ENCODE measurements at regions not wholly inside any gene's neighbourhood (a gene's known extent, or its start where the extent isn't known, plus 50 kb on each side); places are given as distances from the start of the nearest gene placed in this dataset.

DNA sequence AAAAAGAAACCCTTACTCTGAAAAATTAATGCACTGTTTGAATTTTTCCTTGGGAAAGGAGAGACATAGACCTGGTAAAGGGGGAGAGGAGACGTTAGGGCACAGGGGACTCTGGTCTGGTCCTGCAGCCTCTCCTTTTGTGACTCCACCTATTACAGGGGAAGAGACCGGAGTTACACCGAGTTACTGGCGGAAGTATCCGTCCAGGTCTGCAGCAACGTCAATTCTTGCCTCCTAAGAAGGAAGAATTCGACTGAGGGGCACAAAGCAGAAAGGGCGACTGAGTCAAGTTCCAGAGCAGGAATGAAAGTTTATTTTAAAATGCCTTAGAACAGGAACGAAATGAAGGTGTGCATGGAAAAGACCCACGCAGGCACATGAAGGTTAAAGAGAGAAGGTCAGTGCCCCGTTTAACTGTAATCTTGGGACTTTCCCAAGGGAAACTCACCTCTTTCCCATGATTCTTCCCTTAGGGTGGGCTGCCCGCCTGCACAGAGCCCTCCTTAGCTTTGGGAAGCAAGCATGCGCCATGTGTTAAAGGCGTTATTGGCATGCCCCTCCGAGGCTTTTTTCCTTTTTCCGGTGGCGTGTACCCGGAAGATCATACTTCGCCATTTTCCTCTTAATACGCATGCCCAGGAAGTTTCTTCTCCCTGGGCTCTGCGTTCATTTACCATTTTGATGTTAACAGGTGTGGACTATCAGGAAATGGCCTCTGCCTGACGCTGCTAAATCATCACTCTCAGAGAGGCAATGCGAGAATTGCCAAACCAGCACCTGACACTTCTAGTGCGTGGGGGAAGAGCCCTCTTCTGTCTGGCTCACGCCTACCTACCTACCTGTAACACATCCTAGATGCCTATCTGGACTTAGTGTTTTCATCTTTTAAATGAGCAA is 409.6 kb upstream of the PAPPA start:
- no peak overlapping the region for H3K4me3 Mint-ChIP-seq (ENCODE audit: low read depth, unreplicated experiment)
- no TSS peak for BruUV-seq (replicated peaks)

DNA sequence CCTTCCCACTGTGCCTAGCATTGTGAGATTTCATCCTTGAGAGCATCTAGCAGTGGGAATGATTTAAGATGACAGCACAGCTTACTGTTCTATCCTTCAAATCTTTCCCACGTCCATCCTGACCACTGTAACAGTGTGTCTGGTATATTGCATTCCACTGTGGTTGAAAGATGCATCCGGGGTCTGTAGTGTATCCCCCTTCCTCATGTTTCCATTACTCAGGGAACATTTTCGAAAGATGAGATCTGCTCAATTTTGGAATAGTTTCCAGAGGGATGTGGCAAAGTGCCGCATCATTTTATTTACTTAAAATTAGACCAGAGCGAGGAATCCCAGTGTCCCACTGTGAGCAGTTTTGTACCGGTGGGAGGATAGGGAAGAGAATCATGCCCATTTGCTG is 407.1 kb upstream of the PAPPA start:
- TF ChIP-seq, protein P1, sequence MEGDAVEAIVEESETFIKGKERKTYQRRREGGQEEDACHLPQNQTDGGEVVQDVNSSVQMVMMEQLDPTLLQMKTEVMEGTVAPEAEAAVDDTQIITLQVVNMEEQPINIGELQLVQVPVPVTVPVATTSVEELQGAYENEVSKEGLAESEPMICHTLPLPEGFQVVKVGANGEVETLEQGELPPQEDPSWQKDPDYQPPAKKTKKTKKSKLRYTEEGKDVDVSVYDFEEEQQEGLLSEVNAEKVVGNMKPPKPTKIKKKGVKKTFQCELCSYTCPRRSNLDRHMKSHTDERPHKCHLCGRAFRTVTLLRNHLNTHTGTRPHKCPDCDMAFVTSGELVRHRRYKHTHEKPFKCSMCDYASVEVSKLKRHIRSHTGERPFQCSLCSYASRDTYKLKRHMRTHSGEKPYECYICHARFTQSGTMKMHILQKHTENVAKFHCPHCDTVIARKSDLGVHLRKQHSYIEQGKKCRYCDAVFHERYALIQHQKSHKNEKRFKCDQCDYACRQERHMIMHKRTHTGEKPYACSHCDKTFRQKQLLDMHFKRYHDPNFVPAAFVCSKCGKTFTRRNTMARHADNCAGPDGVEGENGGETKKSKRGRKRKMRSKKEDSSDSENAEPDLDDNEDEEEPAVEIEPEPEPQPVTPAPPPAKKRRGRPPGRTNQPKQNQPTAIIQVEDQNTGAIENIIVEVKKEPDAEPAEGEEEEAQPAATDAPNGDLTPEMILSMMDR (IDR thresholded peaks at IDR 0.05; ENCODE audit: unreplicated experiment) = no peak
- BruUV-seq (replicated peaks) = no TSS peak
- CTCF ChIA-PET = no interaction called here
- no peaks in the 10 kb centered on the region for H3K9me3 Mint-ChIP-seq (ENCODE audit: low read depth, unreplicated experiment)
- no peak overlapping the region for H3K27ac Mint-ChIP-seq (ENCODE audit: unreplicated experiment)
- intact Hi-C loops (cut with micrococcal nuclease; ENCODE audit: unreplicated experiment) = no loop called here
- H3K36me3 Mint-ChIP-seq (ENCODE audit: insufficient read depth, unreplicated experiment) = no peaks in the 10 kb centered on the region
- DNase-seq = no peak
- H3K27me3 Mint-ChIP-seq (ENCODE audit: unreplicated experiment) = no peaks in the 10 kb centered on the region
- H3K4me1 Mint-ChIP-seq (ENCODE audit: low read depth, unreplicated experiment) = no peaks in the 10 kb centered on the region
- no peak overlapping the region for H3K4me3 Mint-ChIP-seq (ENCODE audit: low read depth, unreplicated experiment)

More for the DNA sequence above, 409.6 kb upstream of the PAPPA start:
- no peaks in the 10 kb centered on the region for H3K4me1 Mint-ChIP-seq (ENCODE audit: low read depth, unreplicated experiment)
- no peaks in the 10 kb centered on the region for H3K27me3 Mint-ChIP-seq (ENCODE audit: unreplicated experiment)
- intact Hi-C loops (cut with micrococcal nuclease; ENCODE audit: unreplicated experiment) = no loop called here
- H3K9me3 Mint-ChIP-seq (ENCODE audit: low read depth, unreplicated experiment) = no peaks in the 10 kb centered on the region
- no peak overlapping the region for H3K27ac Mint-ChIP-seq (ENCODE audit: unreplicated experiment)
- no peak for DNase-seq
- TF ChIP-seq, protein P1 (IDR thresholded peaks at IDR 0.05; ENCODE audit: unreplicated experiment) = no peak
- CTCF ChIA-PET = no interaction called here
- no peaks in the 10 kb centered on the region for H3K36me3 Mint-ChIP-seq (ENCODE audit: insufficient read depth, unreplicated experiment)

DNA sequence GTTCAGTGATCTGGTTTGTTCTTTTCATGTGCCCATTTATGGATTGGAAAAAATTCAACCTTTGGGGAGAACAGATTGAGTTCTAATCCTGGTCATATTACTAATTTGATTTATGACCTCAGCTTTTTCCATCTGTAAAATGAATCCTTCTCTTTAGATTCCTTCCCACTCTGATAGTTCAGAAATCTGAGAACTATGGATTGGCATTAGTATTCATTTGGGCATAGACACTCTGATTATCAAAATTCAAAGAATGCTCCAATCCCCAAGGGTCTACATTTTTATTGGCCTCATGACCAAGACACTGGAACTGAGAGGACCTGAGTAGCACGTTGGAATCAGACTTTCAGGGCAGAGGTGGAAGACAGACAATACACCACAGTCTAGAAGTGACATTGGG is 405.9 kb upstream of the PAPPA start:
- BruUV-seq (replicated peaks) = no TSS peak
- CTCF ChIA-PET = no interaction called here
- intact Hi-C loops (cut with micrococcal nuclease; ENCODE audit: unreplicated experiment) = no loop called here
- Mint-ChIP-seq H3K4me1 (ENCODE audit: low read depth, unreplicated experiment) (no peaks in the 10 kb centered on the region), H3K27ac (ENCODE audit: unreplicated experiment) (no peak overlapping the region), H3K9me3 (ENCODE audit: low read depth, unreplicated experiment) (no peaks in the 10 kb centered on the region), H3K36me3 (ENCODE audit: insufficient read depth, unreplicated experiment) (no peaks in the 10 kb centered on the region), H3K27me3 (ENCODE audit: unreplicated experiment) (no peaks in the 10 kb centered on the region), H3K4me3 (ENCODE audit: low read depth, unreplicated experiment) (no peak overlapping the region)
- TF ChIP-seq, protein P1 (IDR thresholded peaks at IDR 0.05; ENCODE audit: unreplicated experiment) = no peak
- DNase-seq = no peak

DNA sequence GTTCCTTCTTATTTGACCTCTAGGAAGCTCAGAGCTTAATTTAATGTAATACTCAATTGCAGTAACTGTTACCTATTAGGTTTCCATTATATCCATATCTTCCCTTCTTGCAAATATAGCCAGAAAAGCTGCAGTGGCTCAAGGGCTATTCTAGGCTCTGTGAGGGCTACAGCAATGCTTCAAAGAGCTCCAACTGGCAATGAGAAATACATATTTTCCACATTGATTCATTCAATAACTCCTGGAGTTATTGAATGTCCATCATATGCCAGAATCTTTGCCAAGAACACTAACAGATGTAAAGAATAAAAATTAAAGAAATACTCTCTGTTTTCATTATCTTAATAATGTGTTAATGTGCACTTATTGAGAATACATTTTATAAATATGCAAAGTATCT is 396.9 kb upstream of the PAPPA start:
- H3K27me3 Mint-ChIP-seq (ENCODE audit: unreplicated experiment) = peaks cover 9% of the 10 kb centered on the region
- no peak for DNase-seq
- no peaks in the 10 kb centered on the region for H3K36me3 Mint-ChIP-seq (ENCODE audit: insufficient read depth, unreplicated experiment)
- BruUV-seq (replicated peaks) = no TSS peak
- no peaks in the 10 kb centered on the region for H3K4me1 Mint-ChIP-seq (ENCODE audit: low read depth, unreplicated experiment)
- H3K27ac Mint-ChIP-seq (ENCODE audit: unreplicated experiment) = no peak overlapping the region
- TF ChIP-seq, protein P1 (IDR thresholded peaks at IDR 0.05; ENCODE audit: unreplicated experiment) = no peak
- intact Hi-C loops (cut with micrococcal nuclease; ENCODE audit: unreplicated experiment) = no loop called here
- CTCF ChIA-PET = no interaction called here
- no peak overlapping the region for H3K4me3 Mint-ChIP-seq (ENCODE audit: low read depth, unreplicated experiment)
- H3K9me3 Mint-ChIP-seq (ENCODE audit: low read depth, unreplicated experiment) = peaks cover 10% of the 10 kb centered on the region

Measured in Calu3 (cell line).